Stimulated activated CD8-positive, alpha-beta memory T cell treated with anti-CD3 and anti-CD28 coated beads, Interleukin-4, amount 100 ng/mL, for 4 hours (primary cell): ENCODE measurements at regions not wholly inside any gene's neighbourhood (a gene's known extent, or its start where the extent isn't known, plus 50 kb on each side); places are given as distances from the start of the nearest gene placed in this dataset.

Experiments used
- DNase-seq, 2 donors: peaks; one replicate each; pipeline ENCODE4 v3.0.0-alpha.2; 2020; ENCODE audit warnings: low read depth in 2 of 2, low spot score in 1 of 2

DNA sequence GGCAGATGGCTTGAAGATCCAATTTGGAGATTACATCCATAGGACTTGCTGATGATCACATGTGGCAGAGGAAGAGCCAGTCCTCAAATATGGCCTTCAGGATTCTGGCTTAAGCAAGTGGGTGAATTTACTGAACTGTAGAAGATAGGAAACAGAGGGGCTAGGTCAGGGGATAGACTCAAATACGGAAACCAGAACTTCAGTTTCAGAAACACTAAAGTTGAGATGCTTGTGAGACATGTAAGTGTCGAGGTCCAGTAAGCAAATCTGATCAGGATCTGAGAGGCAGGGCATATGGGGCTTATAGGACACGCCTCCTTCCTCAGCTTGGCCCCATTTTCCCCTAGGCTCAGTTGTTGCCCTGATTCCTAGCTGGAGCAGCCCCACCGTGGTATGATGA is 107.7 kb downstream of the LBH start:
- no peak for DNase-seq

DNA sequence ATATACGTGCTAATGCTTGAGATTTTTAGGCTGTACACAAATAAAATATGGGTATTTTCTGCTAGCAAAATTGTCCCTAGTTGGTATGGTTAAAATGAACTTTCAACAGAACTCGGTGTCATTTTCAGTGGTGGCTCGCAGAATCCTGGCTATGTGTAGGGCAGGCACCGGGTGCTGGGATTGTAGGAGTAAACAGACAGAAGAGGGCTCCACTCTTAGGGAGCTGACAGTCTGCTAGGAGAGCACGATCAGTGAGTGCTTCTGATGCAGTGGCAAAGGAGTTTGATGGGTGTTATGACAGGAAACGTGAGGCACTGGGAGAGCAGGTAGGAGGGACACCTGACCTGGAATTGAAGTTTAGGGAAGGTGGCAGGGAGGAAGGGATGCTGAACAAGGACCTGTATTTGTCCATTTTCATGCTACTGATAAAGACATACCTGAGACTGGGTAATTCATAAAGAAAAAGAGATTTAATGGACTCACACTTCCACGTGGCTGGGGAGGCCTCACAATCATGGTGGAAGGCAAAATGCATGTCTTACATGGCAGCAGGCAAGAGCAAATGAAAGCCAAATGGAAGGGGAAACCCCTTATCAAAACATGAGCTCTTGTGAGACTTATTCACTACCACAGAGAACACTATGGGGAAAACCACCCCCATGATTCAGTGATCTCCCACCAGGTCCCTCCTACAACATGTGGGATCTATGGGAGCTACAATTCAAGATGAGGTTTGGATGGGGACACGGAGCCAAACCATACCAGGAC is 105.4 kb upstream of the LCLAT1 start:
- no peak for DNase-seq

DNA sequence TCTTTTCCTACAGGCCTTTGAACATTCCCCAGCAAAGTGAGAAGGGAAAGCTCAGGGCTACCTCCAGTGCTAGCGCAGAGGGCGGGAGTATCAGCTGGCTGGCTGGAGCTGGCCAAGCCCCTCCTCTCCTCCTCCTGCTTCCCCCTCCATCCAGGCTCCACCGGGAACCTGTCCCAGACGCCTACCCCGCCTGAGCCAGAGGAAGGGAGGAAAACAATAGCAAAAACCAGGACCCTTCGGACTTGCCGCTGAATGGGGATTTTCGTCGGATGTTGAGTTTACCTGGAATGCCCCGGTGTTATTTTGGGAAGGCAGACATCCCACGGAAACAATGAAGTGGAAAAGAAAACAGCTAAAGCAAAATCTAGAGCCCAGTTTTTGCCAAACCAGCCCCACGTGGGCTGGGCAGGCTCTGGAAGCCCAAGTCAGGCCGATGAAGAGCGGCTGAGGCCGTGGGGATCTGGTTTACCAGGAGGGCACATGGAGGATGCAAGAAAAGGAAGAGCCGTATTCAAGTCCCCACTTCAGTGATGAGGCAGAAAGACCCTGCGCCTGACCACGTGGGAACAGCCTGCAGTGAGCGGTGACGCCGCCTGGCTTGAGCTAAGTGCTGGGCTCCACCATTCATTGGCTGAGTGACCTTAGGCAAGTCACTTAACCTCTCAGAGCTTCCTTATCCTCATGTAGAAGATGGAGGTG is 100.4 kb upstream of the LCLAT1 start:
- DNase-seq: no peak

DNA sequence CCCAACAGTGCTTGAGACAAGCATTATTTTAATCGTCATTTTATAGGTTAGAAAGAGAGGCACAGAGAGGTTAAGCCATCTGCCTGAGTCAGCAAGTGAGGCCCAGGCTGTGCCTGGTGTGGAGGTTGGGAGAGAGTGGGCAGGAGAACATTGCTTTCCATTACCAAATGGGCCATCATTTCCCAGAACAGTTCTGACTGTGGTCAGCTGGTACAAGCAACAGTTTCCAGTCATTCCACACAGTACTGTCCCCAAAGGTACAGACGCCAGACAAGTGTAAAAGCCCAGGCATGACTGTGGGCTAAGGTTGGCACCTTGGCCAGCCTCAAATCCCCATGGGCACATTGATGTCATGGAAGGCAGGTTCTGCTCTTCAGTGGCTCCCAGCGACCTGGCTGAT is 98.2 kb upstream of the LCLAT1 start:
- no peak for DNase-seq

DNA sequence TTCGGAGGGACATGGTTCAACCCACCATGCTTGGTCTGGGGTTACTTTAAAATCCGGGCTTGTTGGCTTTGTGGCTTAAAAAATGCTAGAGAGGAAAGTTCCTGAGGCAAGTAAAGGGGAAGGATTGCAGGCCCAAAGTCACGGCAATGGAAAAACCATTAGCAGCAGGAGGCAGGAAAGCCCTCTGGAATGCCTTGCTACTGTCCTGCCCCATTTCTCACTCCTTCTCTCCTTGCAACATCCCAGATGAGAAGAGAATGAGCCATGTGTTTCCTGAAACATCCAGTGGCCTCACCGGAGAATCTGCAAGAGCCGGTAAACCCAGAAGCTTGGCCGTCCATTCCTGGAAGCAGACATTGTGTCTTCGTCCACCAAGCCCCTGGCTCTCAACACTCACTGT is 97.4 kb upstream of the LCLAT1 start:
- no peak for DNase-seq

DNA sequence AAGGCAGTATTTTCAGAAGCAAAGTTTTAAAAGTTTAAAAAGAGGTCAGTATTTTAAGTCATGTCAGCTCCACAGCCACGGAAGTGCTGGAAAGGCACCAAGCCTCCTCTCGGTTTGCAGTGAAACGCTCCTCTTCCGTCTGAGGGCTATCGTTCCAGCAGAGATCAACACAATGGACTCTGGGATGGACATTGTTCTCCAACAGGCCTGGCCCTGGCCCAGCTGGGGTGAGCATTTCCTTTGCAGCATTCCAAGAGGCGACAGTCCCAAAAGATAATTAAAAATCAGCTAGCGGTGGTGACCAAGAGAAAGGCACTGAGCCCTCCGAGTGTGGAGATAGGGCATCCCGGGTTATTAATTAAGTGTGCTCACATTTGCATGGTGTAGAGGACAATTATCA is 95.9 kb upstream of the LCLAT1 start:
- no peak for DNase-seq

DNA sequence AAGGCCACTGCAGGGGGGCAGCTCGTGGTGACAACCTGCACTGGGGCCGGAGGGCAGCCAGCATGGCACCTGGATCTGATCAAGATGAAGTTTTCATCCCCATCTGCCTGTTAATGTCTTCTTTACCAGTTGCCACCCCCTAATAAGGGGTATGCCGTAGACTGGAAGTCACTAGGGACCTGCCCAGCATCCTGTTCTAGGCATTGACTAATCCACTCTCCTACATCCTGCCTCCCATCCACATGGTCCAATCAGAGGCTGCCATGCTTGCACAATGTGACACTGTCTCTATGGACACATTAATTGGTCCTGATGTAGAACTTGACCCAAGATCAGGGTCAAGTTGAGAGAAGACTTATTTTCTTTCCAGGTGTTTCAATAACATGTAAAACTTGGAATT is 95.1 kb upstream of the LCLAT1 start:
- DNase-seq: no peak

DNA sequence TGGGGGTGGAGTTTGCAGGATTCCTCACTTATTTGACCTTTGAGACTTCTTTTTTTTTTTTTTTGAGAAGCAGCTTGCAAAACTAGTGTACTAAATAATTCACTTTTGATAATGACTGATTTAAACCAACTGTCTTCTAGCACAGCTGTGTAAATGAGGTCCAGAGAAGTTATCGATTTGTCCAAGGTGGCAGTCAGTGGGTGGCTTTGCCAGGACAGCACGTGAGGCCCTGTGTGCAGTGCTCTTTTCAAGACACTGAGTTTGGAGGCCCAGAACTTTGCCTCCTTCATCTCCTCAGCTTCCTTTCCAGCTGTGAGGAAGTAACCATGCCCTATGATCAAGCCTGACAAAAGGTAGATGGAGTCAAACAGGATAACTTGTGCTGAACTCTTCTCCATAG is 92.9 kb upstream of the LCLAT1 start:
- no peak for DNase-seq

DNA sequence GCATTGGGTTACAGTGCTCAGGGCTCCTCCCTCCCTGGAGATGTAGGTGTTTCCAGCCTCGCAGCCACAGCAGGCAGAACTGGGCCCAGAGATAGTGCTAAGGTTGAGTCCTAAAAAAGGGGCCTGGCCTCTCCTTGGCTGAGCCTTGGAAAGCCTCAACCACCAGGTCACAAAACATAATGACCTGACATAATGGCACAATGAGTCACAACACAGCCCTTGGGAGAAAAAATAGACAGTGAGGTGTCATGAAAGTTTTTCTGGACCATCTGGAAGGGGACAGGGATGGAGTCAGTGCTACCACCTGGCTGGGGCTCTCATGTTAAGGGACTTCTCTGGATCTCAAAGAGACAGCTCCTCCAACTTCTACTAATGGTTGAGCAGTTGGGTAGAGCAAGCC is 92.4 kb upstream of the LCLAT1 start:
- DNase-seq: no peak

DNA sequence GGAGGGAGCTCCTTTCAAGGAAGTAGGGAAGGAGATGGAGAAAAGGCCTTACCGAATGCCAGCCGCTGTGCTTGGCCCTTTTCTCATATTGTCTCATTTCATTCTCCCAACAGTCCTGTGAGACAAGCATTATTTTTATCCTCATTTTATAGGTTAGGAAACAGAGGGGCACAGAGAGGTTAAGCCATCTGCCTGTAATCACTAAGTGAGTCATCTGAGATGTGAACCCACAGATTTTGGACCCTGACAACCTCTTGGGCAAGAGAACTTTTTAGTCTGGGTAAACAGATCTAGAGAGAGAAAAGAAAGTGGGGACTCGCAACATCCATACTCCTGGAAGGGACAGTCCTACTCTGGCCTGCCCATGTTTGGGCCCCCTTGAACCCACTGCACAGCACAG is 91.7 kb upstream of the LCLAT1 start:
- no peak for DNase-seq

DNA sequence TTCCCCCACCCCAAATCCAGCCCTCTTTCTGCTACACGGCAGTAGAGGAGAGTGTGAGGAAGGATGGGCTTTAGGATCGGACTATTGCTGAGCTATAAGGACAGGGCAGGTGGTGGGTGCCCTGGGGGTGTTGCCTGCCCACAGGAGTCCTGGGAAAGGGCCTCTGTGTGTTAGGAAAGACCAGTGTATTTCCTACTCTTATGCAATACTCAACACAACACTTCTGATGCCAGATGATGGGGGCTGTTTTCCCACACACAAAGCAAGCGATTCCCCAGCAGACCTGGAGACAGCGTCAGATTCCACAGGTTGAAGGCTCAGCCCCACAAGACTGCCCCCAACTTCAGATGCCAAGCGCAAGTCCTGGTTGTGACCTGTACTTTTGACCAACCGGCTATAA is 91.0 kb upstream of the LCLAT1 start:
- no peak for DNase-seq

DNA sequence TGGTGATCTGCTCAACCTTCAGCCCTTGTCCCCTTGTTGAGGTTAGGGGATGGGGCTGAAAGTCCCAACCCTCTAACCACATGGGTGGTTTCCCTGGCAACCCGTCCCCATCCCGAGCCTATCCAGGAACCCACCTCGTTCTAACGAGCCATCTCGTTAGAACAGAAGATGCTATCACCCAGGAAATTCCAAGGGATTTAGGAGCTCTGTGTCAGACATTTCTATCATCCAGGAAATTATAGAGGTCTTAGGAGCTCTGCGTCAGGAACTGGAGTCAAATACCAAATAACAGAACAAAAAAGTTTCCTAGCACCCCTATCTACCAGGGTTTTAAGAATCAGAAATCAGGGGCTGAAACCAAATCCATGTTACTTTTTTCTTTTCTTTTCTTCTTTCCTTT is 90.3 kb upstream of the LCLAT1 start:
- no peak for DNase-seq

DNA sequence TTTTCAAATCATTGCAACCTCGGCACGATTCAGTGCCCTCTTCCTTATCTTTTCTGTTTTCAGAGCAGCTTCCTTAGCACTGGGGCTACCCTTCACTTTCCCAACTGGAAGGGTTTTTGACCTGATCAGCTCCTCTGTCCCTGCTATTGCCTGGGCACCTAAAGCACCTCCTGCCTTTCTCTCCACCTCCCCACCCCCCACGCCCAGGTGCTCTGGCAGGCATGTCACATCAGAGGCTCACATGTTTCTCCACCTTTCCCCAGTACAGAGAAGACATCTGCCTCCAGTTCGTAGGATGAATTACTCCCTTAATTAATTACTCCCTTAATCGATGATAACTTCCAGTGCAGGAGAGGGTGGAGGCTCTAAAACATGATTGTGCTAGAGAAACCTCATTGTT is 88.7 kb upstream of the LCLAT1 start:
- DNase-seq: no peak

DNA sequence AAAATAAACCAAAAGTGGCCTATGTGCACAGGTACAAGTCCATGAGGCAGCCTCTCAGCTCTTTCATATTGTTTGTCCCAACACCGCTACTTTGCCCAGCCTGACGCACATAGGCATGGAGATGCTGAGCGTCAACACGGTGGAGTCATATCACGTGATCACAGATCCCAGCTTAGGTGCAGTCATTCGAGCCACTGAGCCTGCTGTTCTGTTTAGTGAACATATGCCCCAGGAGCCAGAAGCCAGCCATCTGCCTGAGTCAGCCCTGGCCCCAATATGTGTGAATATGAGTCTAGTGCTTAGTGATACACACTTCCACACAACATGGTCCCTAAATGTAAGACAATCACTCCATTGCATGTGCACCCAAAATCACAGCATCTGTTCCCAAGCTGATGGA is 88.2 kb upstream of the LCLAT1 start:
- no peak for DNase-seq

DNA sequence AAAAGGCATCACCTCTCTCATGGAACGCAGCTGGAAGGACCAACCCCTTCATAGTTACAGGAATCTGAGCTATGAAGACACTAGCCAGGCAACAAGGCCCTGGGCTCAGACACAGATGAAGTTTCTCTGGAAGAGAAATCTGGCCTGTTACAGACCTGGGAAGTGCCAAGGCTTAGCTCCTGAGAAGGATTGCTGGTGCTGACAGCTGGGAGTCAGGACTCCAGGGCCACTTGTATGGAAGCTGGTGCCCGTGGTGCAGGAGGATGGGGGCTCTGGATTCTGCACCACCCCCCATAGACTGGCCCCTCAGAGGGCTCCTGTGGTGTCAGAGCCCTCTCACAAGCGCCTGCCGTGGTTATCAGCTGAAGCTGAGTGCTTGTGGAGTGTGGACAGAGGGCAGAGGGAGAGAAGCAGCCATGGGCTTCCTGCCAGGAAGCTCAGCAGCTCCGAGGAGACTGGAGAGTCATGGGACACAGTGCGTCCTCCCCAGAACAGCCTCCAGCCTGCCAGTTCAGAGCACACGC is 87.3 kb upstream of the LCLAT1 start:
- DNase-seq: no peak

DNA sequence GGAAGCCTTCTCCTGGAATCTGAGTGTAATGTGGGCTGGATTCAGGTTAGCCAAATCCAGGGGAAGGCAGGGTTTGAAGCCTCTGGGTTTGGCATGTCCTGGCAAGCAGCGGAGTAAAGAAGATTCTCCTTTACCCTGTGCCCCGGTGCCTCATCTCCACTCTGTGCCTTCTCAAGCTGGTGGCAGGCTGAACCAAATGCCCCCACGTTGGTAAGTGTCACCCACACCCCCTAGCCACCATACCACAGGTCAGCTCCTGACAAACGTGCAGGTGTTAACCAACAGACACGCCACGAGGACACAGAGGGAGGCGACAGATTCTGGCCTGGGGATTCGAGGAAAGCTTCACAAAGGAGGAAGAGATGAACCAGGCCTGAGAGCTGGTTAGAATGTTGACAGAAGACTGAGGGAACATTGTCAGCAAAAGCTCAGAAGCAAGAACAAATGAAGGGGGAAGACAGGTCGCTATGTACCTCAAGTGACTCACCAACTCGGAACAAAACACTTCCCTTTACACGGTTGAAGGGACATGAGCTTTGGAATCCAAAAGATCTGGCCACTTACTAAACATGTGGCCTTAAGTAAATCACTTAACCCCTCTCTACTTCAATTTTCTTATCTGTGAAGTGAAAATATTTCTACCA is 85.2 kb upstream of the LCLAT1 start:
- no peak for DNase-seq

DNA sequence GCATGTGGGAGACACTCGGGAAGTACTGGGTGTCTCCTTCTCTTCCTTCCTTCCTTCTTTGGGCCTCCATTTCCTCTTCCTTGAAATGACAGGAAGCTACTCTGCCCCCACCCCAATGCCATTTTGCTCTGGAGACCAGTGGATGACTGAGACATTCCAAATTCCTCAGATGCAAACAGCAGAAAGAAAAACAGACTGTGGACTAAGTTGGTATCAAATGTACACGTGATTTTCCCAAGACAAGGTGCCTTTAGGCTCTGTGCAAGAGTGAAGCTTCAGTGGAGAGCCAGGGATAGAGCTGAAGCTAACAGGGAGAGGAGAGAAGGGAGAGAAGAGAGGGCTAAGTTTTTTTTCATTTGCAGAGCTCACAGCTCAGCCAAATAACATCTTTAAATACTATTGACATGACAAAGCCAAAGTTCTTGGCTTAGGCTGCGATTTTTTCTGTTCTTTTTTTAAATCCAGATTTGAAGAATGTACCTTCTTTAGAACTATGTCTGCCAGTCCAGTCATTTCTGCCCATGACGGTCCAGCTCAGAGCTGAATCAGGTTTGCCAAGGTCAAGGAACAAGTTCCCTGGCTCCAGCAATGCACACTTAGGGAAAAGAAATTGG is 84.5 kb upstream of the LCLAT1 start:
- no peak for DNase-seq

DNA sequence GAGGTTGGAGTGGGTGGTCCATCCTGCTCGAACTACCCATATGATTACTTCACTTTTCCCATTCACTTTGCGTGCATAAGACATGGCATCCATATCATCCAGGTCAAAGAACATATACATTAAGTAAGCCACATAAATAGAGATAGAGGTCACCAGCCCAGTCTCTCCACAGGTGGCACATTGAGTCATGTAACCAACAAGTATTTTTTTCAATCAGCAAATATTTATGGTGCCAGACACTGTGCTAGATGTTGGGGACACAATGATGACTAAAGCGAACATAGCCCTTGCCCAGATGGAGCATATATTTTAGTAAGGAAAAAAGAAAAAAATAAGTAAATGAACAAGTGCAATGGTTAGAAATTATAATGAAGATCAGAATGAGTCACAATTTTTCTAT is 83.6 kb upstream of the LCLAT1 start:
- no peak for DNase-seq

DNA sequence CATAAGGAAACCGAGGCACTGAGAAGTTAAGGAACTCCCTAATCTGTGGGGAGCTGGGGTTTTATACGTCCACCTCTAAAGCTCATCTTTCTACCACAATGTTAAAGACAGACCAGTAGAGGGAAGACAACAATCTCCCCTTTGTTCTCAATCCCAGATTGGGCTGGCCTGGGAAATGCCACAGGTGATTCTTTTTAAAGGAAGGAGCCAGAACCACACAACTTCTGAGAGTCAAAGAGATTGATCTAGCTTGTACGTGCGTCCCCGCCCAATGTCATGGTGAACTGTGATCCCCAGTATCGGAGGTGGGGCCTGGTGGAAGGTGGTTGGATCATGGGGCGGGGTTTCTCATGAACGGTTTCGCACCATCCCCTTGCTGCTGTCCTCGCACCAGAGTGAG is 81.8 kb upstream of the LCLAT1 start:
- DNase-seq: no peak

DNA sequence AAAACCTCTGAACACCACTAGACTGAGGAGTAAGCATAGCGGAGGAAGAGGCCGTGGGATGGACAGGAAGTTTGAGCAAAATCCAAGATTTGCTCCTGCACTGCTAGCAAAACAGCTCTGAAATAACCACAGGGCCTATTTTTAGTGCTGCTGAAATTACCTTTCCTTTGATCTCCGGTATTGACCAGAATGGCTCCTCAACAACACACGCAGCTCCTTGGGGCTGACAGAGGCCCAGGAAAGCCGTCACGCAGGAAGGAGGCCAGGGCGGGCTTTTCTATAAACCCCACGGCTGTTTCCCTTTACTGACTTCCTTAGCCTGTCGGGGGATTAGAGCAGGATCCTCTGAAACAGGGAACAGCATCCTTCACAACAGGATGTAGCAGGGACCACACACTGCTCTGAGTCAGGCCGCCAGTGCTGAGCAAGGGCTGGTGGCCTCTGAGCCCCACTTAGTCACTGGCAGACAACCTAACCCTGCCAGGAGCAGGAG is 80.8 kb upstream of the LCLAT1 start:
- DNase-seq: peak in 1 of 2 donors; percentile 3

DNA sequence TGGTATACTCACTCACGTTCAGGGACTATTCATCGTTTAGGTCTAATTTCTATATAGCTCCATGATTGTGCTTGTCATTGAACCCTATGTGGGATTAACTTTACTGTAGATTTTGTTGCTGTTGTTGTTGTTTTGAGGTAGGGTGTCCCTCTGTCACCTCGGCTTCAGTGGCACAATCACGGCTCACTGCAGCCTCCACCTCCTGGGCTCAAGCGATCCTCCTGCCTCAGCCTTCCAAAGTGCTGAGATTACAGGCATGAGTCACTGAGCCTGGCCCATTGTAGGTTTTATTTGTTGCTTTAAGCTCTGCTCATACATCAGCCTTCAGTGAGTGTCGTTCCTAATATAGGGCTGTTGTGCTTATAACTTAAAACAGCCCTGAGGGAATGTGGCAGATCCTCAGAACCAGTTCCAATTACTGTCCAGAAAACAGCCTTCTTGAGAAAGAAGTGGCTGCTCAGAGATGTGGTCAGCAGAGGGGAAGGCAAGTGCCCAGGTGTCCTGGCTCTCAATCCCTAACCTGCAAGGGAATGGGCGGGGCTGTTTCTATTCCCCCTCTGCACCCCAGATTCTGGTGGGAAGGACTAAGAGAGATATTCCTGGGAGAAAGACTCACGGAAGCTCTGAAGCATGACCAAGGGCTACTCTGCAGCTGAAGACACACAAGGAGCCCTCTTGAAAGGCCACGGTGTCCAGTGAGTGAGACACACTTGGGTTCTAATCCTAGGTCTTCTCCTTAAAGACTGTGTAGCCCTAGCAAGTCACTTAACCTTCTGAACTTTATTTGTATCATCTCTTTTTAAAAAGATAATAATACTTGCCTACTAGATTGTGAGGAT is 79.6 kb upstream of the LCLAT1 start:
- no peak for DNase-seq
